ENCODE measurements at regions not wholly inside any gene's neighbourhood (a gene's known extent, or its start where the extent isn't known, plus 50 kb on each side); places are given as distances from the start of the nearest gene placed in this dataset.

DNA sequence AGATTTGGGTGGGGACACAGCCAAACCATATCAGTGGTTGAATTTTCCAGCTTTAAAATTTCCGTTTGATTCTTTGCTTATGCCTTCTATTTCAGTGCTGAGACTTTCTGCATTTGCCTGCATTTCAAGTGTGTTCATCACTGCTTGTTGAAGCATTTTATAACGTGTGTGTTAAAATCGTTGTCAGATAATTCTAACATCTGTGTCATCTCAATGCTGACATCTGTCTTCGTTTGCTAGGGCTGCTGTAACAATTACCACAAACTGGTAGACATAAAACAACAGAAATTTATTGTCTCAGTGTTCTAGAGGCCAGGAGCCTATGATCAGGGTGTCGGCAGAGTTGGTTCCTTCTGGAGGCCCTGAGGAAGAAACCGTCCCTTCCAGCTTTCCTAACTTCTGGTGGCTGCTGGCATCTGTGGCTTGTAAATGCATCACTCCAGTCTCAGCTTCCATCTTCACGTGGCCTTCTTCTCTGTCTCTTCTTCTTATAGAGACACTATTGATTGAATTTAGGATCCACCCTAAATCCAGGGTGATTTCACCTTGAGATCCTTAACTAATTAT lies 71.1 kb upstream of the SDK1 start:
- no peak for TF ChIP-seq CTCF (IDR thresholded peaks at IDR 0.05)
- TF ChIP-seq POLR2A (IDR thresholded peaks at IDR 0.05): no peak
